SK-N-SH (cell line): ENCODE measurements at regions not wholly inside any gene's neighbourhood (a gene's known extent, or its start where the extent isn't known, plus 50 kb on each side); places are given as distances from the start of the nearest gene placed in this dataset.

Experiments used
- CHD2 ChIP-seq: fragments of 150-350 bp; IDR thresholded peaks from 2 replicates; pipeline ENCODE4 v1.6.1; 2018; ENCODE audit warnings: low read length; ENCODE audit not compliant: partially characterized antibody
- EZH2phosphoT487 ChIP-seq: fragments of 200-600 bp; sonication (generic); IDR thresholded peaks from 2 replicates; pipeline ENCODE4 v1.6.1; 2017; ENCODE audit warnings: low read depth, mixed run types, mild to moderate bottlenecking, antibody characterized with exemption, moderate library complexity, borderline replicate concordance
- FOXJ3 ChIP-seq: sonication (generic); formaldehyde crosslinking; IDR thresholded peaks from 2 replicates; pipeline ENCODE4 v1.5.1; 2020; ENCODE audit warnings: mild to moderate bottlenecking, missing genetic modification reagents
- MXI1 ChIP-seq: IDR thresholded peaks from 2 replicates; pipeline ENCODE4 v1.6.1; 2012; ENCODE audit warnings: mild to moderate bottlenecking, low read depth, low read length, improper control_type of control experiment
- POLR2AphosphoS5 ChIP-seq: IDR thresholded peaks from 2 replicates; pipeline ENCODE4 v1.6.1; 2012; ENCODE audit warnings: low read depth, low read length
- SIN3A ChIP-seq: IDR thresholded peaks from 2 replicates; pipeline ENCODE4 v1.6.1; 2012; ENCODE audit warnings: low read depth, mild to moderate bottlenecking, low read length, moderate library complexity, borderline replicate concordance
- TF ChIP-seq, protein P1 (sequence below): fragments of 200-600 bp; sonication (generic); IDR thresholded peaks from 2 replicates; pipeline ENCODE4 v1.6.1; 2017; ENCODE audit warnings: antibody characterized with exemption, mild to moderate bottlenecking, moderate library complexity
- TF ChIP-seq, protein P2 (sequence below): IDR thresholded peaks from 2 replicates; pipeline ENCODE4 v1.4.0; 2012; ENCODE audit warnings: low read depth, borderline replicate concordance

GRCh38 chr22:49111085-49111484, 716.6 kb downstream of the BRD1 start:
- TF ChIP-seq, protein P1, sequence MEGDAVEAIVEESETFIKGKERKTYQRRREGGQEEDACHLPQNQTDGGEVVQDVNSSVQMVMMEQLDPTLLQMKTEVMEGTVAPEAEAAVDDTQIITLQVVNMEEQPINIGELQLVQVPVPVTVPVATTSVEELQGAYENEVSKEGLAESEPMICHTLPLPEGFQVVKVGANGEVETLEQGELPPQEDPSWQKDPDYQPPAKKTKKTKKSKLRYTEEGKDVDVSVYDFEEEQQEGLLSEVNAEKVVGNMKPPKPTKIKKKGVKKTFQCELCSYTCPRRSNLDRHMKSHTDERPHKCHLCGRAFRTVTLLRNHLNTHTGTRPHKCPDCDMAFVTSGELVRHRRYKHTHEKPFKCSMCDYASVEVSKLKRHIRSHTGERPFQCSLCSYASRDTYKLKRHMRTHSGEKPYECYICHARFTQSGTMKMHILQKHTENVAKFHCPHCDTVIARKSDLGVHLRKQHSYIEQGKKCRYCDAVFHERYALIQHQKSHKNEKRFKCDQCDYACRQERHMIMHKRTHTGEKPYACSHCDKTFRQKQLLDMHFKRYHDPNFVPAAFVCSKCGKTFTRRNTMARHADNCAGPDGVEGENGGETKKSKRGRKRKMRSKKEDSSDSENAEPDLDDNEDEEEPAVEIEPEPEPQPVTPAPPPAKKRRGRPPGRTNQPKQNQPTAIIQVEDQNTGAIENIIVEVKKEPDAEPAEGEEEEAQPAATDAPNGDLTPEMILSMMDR: no peak
- no peak for TF ChIP-seq EZH2phosphoT487
- no peak for TF ChIP-seq MXI1
- no peak for TF ChIP-seq POLR2AphosphoS5
- no peak for TF ChIP-seq SIN3A
- TF ChIP-seq, protein P2, sequence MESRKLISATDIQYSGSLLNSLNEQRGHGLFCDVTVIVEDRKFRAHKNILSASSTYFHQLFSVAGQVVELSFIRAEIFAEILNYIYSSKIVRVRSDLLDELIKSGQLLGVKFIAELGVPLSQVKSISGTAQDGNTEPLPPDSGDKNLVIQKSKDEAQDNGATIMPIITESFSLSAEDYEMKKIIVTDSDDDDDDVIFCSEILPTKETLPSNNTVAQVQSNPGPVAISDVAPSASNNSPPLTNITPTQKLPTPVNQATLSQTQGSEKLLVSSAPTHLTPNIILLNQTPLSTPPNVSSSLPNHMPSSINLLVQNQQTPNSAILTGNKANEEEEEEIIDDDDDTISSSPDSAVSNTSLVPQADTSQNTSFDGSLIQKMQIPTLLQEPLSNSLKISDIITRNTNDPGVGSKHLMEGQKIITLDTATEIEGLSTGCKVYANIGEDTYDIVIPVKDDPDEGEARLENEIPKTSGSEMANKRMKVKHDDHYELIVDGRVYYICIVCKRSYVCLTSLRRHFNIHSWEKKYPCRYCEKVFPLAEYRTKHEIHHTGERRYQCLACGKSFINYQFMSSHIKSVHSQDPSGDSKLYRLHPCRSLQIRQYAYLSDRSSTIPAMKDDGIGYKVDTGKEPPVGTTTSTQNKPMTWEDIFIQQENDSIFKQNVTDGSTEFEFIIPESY: no peak
- no peak for TF ChIP-seq FOXJ3 (CRISPR knock-in tag)
- no peak for TF ChIP-seq CHD2
